Ishikawa (cell line): ENCODE measurements at regions not wholly inside any gene's neighbourhood (a gene's known extent, or its start where the extent isn't known, plus 50 kb on each side); places are given as distances from the start of the nearest gene placed in this dataset.
A peak's percentile ranks its signal among the peaks of the same experiment; 100 is the strongest.

ENCODE experiments used
- ZBTB7A ChIP-seq: IDR thresholded peaks from 2 replicates; pipeline ENCODE4 v1.6.1; 2012; ENCODE audit warnings: low read depth
- TF ChIP-seq, protein P1 (sequence below): IDR thresholded peaks from 2 replicates; pipeline ENCODE4 v1.6.1; 2012

DNA sequence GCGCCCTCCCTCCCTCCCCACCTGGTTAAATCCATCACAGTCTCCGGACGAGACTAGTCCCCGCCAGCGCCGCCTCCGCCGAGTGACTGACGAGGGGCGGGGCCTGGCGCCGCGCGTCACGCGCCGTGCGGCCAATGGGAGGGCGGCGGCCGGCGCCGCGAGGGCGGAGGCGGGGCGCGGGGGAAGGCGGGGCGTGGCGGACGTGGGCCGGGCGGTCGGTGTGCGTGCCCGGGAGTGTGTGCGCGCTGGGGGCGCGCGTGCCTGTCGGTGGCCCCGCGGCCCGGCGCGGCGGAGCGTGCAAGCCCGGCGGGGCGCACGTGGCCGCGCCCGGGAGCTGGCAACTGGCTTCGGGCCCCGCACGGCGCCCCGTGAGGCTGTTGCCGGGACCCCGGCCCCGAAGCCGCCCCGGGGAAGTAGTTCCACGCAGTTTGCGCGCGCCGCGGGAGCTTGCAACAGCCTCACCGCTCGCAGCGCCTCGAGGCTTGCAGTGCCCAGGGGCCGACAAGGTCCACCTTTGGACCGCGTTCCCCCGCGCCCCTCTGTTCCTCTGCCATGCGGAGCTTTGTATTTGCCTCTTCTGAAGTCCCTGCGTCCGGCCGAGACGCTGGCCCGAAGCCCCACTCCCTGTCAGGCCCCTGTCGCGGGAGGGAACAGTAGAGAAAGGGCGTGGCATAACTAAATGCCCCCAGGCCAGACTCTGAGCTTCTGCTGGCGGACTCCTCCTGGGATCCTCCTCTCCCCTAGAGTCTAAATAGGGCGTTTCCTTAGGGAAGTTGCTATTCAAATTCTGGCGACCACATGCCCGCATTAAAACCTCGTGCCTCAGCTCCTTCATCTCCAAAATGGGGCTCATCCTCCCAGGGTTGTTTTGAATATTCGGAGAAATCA is 400.9 kb downstream of the SHQ1 start:
- no peak for TF ChIP-seq ZBTB7A
- TF ChIP-seq, protein P1, sequence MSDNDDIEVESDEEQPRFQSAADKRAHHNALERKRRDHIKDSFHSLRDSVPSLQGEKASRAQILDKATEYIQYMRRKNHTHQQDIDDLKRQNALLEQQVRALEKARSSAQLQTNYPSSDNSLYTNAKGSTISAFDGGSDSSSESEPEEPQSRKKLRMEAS = peak; percentile 80
